OCI-M1 (cell line): ENCODE measurements at regions not wholly inside any gene's neighbourhood (a gene's known extent, or its start where the extent isn't known, plus 50 kb on each side); places are given as distances from the start of the nearest gene placed in this dataset.
"Not testable (repeated sequence)": the region's sequence is repeated elsewhere in the genome, so short reads cannot be mapped to it uniquely, and the experiment has no call there.

Experiments used
- DNase-seq: peaks from one replicate; lab custom pipeline; 2025; lab: John Stamatoyannopoulos, UW

- no peak for DNase-seq
Measured at GRCh38 chr13:79917628-79918027, 423.3 kb downstream of the SPRY2 start.

- no peak for DNase-seq
Measured at GRCh38 chr13:79915114-79915811, 425.7 kb downstream of the SPRY2 start.

- DNase-seq, result no peak
Measured at GRCh38 chr13:79913141-79913827, 427.6 kb downstream of the SPRY2 start.

GRCh38 chr13:79912403-79912802, 428.5 kb downstream of the SPRY2 start:
- DNase-seq, result no peak

- no peak for DNase-seq
Measured at GRCh38 chr13:79910875-79911540, 429.9 kb downstream of the SPRY2 start.

- no peak for DNase-seq
Measured at GRCh38 chr13:79909644-79910043, 428.7 kb downstream of the NDFIP2 start.

GRCh38 chr13:79908381-79908780, 427.4 kb downstream of the NDFIP2 start:
- peak; percentile 10 for DNase-seq

- DNase-seq, result no peak
Measured at GRCh38 chr13:79907527-79907926, 426.6 kb downstream of the NDFIP2 start.

- no peak for DNase-seq
Measured at GRCh38 chr13:79906345-79906744, 425.4 kb downstream of the NDFIP2 start.

GRCh38 chr13:79905018-79905417, 424.1 kb downstream of the NDFIP2 start:
- DNase-seq, result no peak

- DNase-seq, result no peak
Measured at GRCh38 chr13:79904581-79904980, 423.6 kb downstream of the NDFIP2 start.

- peak; percentile 72 for DNase-seq
Measured at GRCh38 chr13:79901336-79901735, 420.4 kb downstream of the NDFIP2 start.

GRCh38 chr13:79900356-79900755, 419.4 kb downstream of the NDFIP2 start:
- no peak for DNase-seq

GRCh38 chr13:79898996-79899395, 418.0 kb downstream of the NDFIP2 start:
- no peak for DNase-seq

- DNase-seq, result no peak
Measured at GRCh38 chr13:79898202-79898826, 417.4 kb downstream of the NDFIP2 start.

GRCh38 chr13:79896851-79897250, 415.9 kb downstream of the NDFIP2 start:
- no peak for DNase-seq

- DNase-seq, result no peak
Measured at GRCh38 chr13:79895416-79895815, 414.5 kb downstream of the NDFIP2 start.

- not testable (repeated sequence) for DNase-seq
Measured at GRCh38 chr13:79887278-79887677, 406.3 kb downstream of the NDFIP2 start.

- DNase-seq, result no peak
Measured at GRCh38 chr13:79886601-79887000, 405.6 kb downstream of the NDFIP2 start.

- no peak for DNase-seq
Measured at GRCh38 chr13:79884890-79885289, 403.9 kb downstream of the NDFIP2 start.

GRCh38 chr13:79883216-79883615, 402.3 kb downstream of the NDFIP2 start:
- DNase-seq, result no peak

GRCh38 chr13:79880818-79881217, 399.9 kb downstream of the NDFIP2 start:
- no peak for DNase-seq
